ENCODE measurements at regions not wholly inside any gene's neighbourhood (a gene's known extent, or its start where the extent isn't known, plus 50 kb on each side); places are given as distances from the start of the nearest gene placed in this dataset.

DNA sequence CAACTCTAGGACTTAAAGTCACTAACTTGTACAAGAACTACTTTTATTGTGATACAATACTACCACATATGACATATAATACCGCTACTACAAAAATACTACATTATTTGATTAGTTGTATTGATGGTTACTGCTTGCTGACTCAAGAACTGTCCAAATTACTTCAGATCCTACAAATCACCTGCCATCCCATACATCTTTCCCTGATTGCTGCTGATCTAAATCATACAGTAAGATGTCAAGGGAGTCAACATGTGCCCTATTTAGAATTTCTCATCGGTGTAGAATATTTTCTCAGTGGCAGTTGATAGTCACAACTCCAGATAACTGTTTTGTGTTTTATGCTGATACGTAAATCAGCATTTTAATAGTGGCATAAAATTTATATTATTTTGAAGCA lies 161.0 kb upstream of the DSEL start:
- TF ChIP-seq, protein P1, sequence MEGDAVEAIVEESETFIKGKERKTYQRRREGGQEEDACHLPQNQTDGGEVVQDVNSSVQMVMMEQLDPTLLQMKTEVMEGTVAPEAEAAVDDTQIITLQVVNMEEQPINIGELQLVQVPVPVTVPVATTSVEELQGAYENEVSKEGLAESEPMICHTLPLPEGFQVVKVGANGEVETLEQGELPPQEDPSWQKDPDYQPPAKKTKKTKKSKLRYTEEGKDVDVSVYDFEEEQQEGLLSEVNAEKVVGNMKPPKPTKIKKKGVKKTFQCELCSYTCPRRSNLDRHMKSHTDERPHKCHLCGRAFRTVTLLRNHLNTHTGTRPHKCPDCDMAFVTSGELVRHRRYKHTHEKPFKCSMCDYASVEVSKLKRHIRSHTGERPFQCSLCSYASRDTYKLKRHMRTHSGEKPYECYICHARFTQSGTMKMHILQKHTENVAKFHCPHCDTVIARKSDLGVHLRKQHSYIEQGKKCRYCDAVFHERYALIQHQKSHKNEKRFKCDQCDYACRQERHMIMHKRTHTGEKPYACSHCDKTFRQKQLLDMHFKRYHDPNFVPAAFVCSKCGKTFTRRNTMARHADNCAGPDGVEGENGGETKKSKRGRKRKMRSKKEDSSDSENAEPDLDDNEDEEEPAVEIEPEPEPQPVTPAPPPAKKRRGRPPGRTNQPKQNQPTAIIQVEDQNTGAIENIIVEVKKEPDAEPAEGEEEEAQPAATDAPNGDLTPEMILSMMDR (IDR thresholded peaks at IDR 0.05), result no peak
- TF ChIP-seq ZFX (IDR thresholded peaks at IDR 0.05; ENCODE audit: borderline replicate concordance), result no peak
